HepG2 (cell line): ENCODE measurements at regions not wholly inside any gene's neighbourhood (a gene's known extent, or its start where the extent isn't known, plus 50 kb on each side); places are given as distances from the start of the nearest gene placed in this dataset.

Experiments
- CC2D1A ChIP-seq: sonication (generic); formaldehyde crosslinking; IDR thresholded peaks from 2 replicates; pipeline ENCODE4 v1.8.1; 2023; ENCODE audit warnings: mild to moderate bottlenecking, missing genetic modification reagents
- GATAD2A ChIP-seq: IDR thresholded peaks from 2 replicates; pipeline ENCODE4 v1.6.1; 2016
- TOE1 ChIP-seq: sonication (generic); formaldehyde crosslinking; IDR thresholded peaks from 2 replicates; pipeline ENCODE4 v1.4.0; 2020; ENCODE audit warnings: mild to moderate bottlenecking, missing genetic modification reagents
- TSC22D2 ChIP-seq: sonication (generic); formaldehyde crosslinking; IDR thresholded peaks from 2 replicates; pipeline ENCODE4 v1.5.1; 2020; ENCODE audit warnings: missing genetic modification reagents, mild to moderate bottlenecking, borderline replicate concordance
- ZUFSP ChIP-seq: sonication (generic); formaldehyde crosslinking; IDR thresholded peaks from 2 replicates; pipeline ENCODE4 v1.9.0; 2021; ENCODE audit warnings: missing genetic modification reagents, mild to moderate bottlenecking, borderline replicate concordance

GRCh38 chr15:62588938-62589670, 424.0 kb upstream of the C2CD4B start:
- no peak for TF ChIP-seq GATAD2A (CRISPR knock-in tag)
- TF ChIP-seq TOE1: no peak
- no peak for TF ChIP-seq CC2D1A
- no peak for TF ChIP-seq TSC22D2 (CRISPR knock-in tag)
- TF ChIP-seq ZUFSP (CRISPR knock-in tag): no peak
